ENCODE measurements at regions not wholly inside any gene's neighbourhood (a gene's known extent, or its start where the extent isn't known, plus 50 kb on each side); places are given as distances from the start of the nearest gene placed in this dataset.

GRCh38 chr7:121643320-121643719 is 229.6 kb upstream of the PTPRZ1 start:
- POLR2A ChIA-PET, result no interaction called here
- H3K9ac ChIP-seq, result no peak overlapping the region
- H3K27ac ChIP-seq (ENCODE audit: low read depth in 2 of 2, low read length in 1 of 2), result no peak overlapping the region
- H2AFZ ChIP-seq (ENCODE audit: low read depth), result no peak overlapping the region
- H3K9me3 ChIP-seq, result no peaks in the 10 kb centered on the region
- 0 out of 2 replicates have a peak, but pooled peaks cover 5% of the 10 kb centered on the region for H3K27me3 ChIP-seq (ENCODE audit: insufficient read depth)
- no peak for TF ChIP-seq USF2 (IDR thresholded peaks at IDR 0.05; ENCODE audit: borderline replicate concordance, low read depth, low read length)
- no peak for TF ChIP-seq GABPA (IDR thresholded peaks at IDR 0.05; ENCODE audit: low read depth)
- no peak for TF ChIP-seq NRF1 (IDR thresholded peaks at IDR 0.05; ENCODE audit: low read depth, low read length)
- TF ChIP-seq FOXM1 (IDR thresholded peaks at IDR 0.05; ENCODE audit: low read depth), result no peak
- TF ChIP-seq RAD21 (IDR thresholded peaks at IDR 0.05; ENCODE audit: low read length), result no peak
- no peak for TF ChIP-seq MXI1 (IDR thresholded peaks at IDR 0.05; ENCODE audit: low read depth, low read length)
- no peak for TF ChIP-seq POLR2AphosphoS5 (IDR thresholded peaks at IDR 0.05; ENCODE audit: low read depth, low read length)
- no peak for TF ChIP-seq TEAD4 (IDR thresholded peaks at IDR 0.05; ENCODE audit: borderline replicate concordance, insufficient read depth)
- no peak for TF ChIP-seq ZBTB33 (IDR thresholded peaks at IDR 0.05; ENCODE audit: borderline replicate concordance, low read depth)
- no peak for TF ChIP-seq USF1 (IDR thresholded peaks at IDR 0.05; ENCODE audit: borderline replicate concordance, low read depth)
- no peak for TF ChIP-seq GATA2 (CRISPR knock-in tag; IDR thresholded peaks at IDR 0.05)
- no peak for TF ChIP-seq SIN3A (IDR thresholded peaks at IDR 0.05; ENCODE audit: borderline replicate concordance, low read depth, low read length)
- no peak for TF ChIP-seq EP300 (IDR thresholded peaks at IDR 0.05; ENCODE audit: borderline replicate concordance in 1 of 2, low read depth in 1 of 2, low read length in 1 of 2)
- TF ChIP-seq RXRA (IDR thresholded peaks at IDR 0.05; ENCODE audit: borderline replicate concordance, low read depth), result no peak
- TF ChIP-seq ELF1 (IDR thresholded peaks at IDR 0.05), result no peak
- no peak for TF ChIP-seq YY1 (IDR thresholded peaks at IDR 0.05; ENCODE audit: low read depth)
- no peak for TF ChIP-seq RCOR1 (IDR thresholded peaks at IDR 0.05; ENCODE audit: low read length)
- no peaks in the 10 kb centered on the region for H3K36me3 ChIP-seq (replicated peaks in 1 of 2; ENCODE audit: control insufficient read depth in 1 of 2, insufficient read depth in 2 of 2, low read length in 1 of 2)
- H4K20me1 ChIP-seq (ENCODE audit: insufficient read depth), result no peaks in the 10 kb centered on the region
- H3K9me2 ChIP-seq, result no peaks in the 10 kb centered on the region
- H3K4me2 ChIP-seq, result no peak overlapping the region
- H3F3A ChIP-seq (replicated peaks; ENCODE audit: insufficient read depth), result no peaks in the 10 kb centered on the region
- no peaks in the 10 kb centered on the region for H3K4me1 ChIP-seq (ENCODE audit: control insufficient read depth in 1 of 2, insufficient read depth in 2 of 2, low read depth in 1 of 2, low read length in 1 of 2)
- no peak for DNase-seq
- CTCF ChIA-PET, result no interaction called here
- WGBS (ENCODE audit: low lambda C conversion rate), result 3% methylated on average over 1 of the region's 1 CpG
- H3K4me3 ChIP-seq (ENCODE audit: low read depth in 2 of 2, low read length in 1 of 2), result no peak overlapping the region
- no peaks in the 10 kb centered on the region for H3K79me2 ChIP-seq (ENCODE audit: insufficient read depth)

Data from SK-N-SH (cell line).